ENCODE measurements at regions not wholly inside any gene's neighbourhood (a gene's known extent, or its start where the extent isn't known, plus 50 kb on each side); places are given as distances from the start of the nearest gene placed in this dataset.

DNA sequence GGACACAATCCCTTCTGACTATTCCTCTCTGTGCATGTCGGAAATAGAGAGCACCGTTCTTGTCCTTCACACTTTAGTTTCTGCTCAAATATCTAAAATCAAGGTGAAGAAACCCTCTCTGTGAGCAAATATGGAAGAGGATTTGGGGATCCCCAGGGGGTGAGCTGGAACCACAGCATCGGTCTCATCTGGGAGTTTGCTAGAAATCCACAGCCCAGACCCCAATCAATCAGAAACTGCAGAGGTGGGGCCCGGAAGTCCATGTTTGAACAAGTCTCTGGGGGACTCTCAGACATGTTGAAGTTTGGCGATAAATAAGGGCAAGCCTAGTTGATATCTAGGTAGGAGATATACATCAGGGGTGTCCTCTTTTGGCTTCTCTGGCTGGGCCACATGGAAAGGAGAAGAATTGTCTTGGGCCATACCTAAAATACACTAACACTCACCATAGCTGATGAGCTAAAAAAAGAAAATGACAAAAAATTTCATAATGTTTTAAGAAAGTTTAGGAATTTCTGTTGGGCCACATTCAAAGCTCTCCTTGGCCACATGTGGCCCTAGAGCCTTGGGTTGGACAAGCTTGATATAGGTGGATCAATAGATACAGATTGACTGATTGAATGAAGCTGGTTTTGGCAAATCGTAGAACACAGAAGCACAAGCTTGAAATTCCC is 168.0 kb upstream of the FOXF1 start:
- Histone ChIP-seq H3K36me3 (no peaks in the 10 kb centered on the region), H3K4me3 (no peak overlapping the region), H3K27me3 (replicated peaks; ENCODE audit: insufficient read depth) (no peaks in the 10 kb centered on the region), H3K9me3 (no peaks in the 10 kb centered on the region), H3K4me1 (replicated peaks) (no peaks in the 10 kb centered on the region), H3K27ac (peak overlapping the region; percentile 73 to 80)
- intact Hi-C loops (cut with DNase I) = loop anchor here (2.0 to 5.0 kb wide), 3 partner anchors 35 to 270 kb away; no protein-coding TSS in a partner anchor
- DNase-seq (ENCODE audit: low spot score) = no peak
- 79% methylated on average over 6 of the region's 6 CpGs for whole genome bisulfite sequencing
- TF ChIP-seq POLR2AphosphoS5 (IDR thresholded peaks at IDR 0.05) (no peak), POLR2A (IDR thresholded peaks at IDR 0.05) (no peak)
- TF ChIP-seq, protein P1, sequence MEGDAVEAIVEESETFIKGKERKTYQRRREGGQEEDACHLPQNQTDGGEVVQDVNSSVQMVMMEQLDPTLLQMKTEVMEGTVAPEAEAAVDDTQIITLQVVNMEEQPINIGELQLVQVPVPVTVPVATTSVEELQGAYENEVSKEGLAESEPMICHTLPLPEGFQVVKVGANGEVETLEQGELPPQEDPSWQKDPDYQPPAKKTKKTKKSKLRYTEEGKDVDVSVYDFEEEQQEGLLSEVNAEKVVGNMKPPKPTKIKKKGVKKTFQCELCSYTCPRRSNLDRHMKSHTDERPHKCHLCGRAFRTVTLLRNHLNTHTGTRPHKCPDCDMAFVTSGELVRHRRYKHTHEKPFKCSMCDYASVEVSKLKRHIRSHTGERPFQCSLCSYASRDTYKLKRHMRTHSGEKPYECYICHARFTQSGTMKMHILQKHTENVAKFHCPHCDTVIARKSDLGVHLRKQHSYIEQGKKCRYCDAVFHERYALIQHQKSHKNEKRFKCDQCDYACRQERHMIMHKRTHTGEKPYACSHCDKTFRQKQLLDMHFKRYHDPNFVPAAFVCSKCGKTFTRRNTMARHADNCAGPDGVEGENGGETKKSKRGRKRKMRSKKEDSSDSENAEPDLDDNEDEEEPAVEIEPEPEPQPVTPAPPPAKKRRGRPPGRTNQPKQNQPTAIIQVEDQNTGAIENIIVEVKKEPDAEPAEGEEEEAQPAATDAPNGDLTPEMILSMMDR (IDR thresholded peaks at IDR 0.05) = no peak

- no peaks in the 10 kb centered on the region for H3K27me3 ChIP-seq (replicated peaks; ENCODE audit: insufficient read depth)
- H3K36me3 ChIP-seq = no peaks in the 10 kb centered on the region
- intact Hi-C loops (cut with DNase I) = loop anchor here (2.0 to 5.0 kb wide), 3 partner anchors 36 to 271 kb away; no protein-coding TSS in a partner anchor
- TF ChIP-seq POLR2AphosphoS5 (IDR thresholded peaks at IDR 0.05) (peak; percentile 93), POLR2A (IDR thresholded peaks at IDR 0.05) (no peak)
- TF ChIP-seq, protein P1 (IDR thresholded peaks at IDR 0.05) = no peak
- H3K27ac ChIP-seq = peak overlapping the region; percentile 73 to 80
- peak; percentile 72 for DNase-seq (ENCODE audit: low spot score)
- no peaks in the 10 kb centered on the region for H3K4me1 ChIP-seq (replicated peaks)
- H3K4me3 ChIP-seq = no peak overlapping the region
- WGBS = 7% methylated on average over 25 of the region's 25 CpGs
- no peaks in the 10 kb centered on the region for H3K9me3 ChIP-seq
Measured at GRCh38 chr16:86343027-86343795, 167.1 kb upstream of the FOXF1 start.

- Histone ChIP-seq H3K9me3 (no peaks in the 10 kb centered on the region), H3K4me3 (no peak overlapping the region), H3K27me3 (replicated peaks; ENCODE audit: insufficient read depth) (no peaks in the 10 kb centered on the region), H3K4me1 (replicated peaks) (no peaks in the 10 kb centered on the region), H3K27ac (peak overlapping the region; percentile 73 to 79), H3K36me3 (no peaks in the 10 kb centered on the region)
- peak; percentile 36 for DNase-seq (ENCODE audit: low spot score)
- intact Hi-C loops (cut with DNase I) = loop anchor here (2.0 to 5.0 kb wide), 3 partner anchors 37 to 272 kb away; no protein-coding TSS in a partner anchor
- WGBS = 3% methylated on average over 10 of the region's 10 CpGs
- TF ChIP-seq, protein P1 (IDR thresholded peaks at IDR 0.05) = no peak
- TF ChIP-seq POLR2AphosphoS5 (IDR thresholded peaks at IDR 0.05) (no peak), POLR2A (IDR thresholded peaks at IDR 0.05) (no peak)
Measured at GRCh38 chr16:86343796-86344585, 166.3 kb upstream of the FOXF1 start.

DNA sequence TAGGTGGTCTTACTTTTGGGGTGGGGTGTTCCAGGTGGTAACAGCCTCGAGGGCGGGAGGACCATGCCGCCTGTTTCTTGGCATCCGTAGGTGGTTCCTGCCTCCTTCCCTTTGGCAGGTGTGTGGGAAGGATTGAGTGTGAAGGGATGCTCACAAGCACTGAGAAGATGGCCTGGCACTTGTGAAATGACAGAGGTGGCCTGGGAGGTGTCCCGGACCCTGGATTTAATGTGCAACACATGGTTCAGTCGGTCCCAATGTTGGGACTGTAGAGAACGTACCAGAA is 165.8 kb upstream of the FOXF1 start:
- no peak overlapping the region for H3K4me3 ChIP-seq
- no peaks in the 10 kb centered on the region for H3K4me1 ChIP-seq (replicated peaks)
- TF ChIP-seq POLR2AphosphoS5 (IDR thresholded peaks at IDR 0.05) (no peak), POLR2A (IDR thresholded peaks at IDR 0.05) (no peak)
- TF ChIP-seq, protein P1 (IDR thresholded peaks at IDR 0.05) = no peak
- no peaks in the 10 kb centered on the region for H3K9me3 ChIP-seq
- peak overlapping the region; percentile 73 to 79 for H3K27ac ChIP-seq
- H3K36me3 ChIP-seq = no peaks in the 10 kb centered on the region
- WGBS = 69% methylated on average over 7 of the region's 7 CpGs
- H3K27me3 ChIP-seq (replicated peaks; ENCODE audit: insufficient read depth) = no peaks in the 10 kb centered on the region
- intact Hi-C loops (cut with DNase I) = loop anchor here (5.0 kb wide), 2 partner anchors 37 to 272 kb away; no protein-coding TSS in a partner anchor
- no peak for DNase-seq (ENCODE audit: low spot score)
